ENCODE measurements at regions not wholly inside any gene's neighbourhood (a gene's known extent, or its start where the extent isn't known, plus 50 kb on each side); places are given as distances from the start of the nearest gene placed in this dataset.

DNA sequence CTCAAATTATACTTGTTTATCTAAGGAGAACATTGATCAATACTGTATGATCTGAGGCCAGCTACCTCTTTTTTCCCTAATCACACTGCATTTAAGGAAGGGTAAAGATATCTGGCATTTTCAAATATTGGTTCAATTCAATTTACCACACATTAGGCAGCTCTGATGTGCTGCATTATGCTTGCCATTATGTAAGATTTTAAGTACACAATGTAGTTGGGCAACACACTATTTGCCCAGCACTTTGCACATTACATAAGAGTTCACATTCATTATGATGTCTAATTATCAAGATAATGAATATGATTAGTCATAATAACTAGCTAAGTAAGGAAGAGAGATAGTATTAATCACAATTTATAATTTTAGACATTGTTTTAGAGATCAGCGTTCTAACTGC lies 196.3 kb downstream of the BCHE start:
- DNase-seq (ENCODE audit: low read depth) = no peak
- TF ChIP-seq, protein P1, sequence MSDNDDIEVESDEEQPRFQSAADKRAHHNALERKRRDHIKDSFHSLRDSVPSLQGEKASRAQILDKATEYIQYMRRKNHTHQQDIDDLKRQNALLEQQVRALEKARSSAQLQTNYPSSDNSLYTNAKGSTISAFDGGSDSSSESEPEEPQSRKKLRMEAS (IDR thresholded peaks at IDR 0.05; ENCODE audit: low read depth, low read length) = no peak
- TF ChIP-seq, protein P2, sequence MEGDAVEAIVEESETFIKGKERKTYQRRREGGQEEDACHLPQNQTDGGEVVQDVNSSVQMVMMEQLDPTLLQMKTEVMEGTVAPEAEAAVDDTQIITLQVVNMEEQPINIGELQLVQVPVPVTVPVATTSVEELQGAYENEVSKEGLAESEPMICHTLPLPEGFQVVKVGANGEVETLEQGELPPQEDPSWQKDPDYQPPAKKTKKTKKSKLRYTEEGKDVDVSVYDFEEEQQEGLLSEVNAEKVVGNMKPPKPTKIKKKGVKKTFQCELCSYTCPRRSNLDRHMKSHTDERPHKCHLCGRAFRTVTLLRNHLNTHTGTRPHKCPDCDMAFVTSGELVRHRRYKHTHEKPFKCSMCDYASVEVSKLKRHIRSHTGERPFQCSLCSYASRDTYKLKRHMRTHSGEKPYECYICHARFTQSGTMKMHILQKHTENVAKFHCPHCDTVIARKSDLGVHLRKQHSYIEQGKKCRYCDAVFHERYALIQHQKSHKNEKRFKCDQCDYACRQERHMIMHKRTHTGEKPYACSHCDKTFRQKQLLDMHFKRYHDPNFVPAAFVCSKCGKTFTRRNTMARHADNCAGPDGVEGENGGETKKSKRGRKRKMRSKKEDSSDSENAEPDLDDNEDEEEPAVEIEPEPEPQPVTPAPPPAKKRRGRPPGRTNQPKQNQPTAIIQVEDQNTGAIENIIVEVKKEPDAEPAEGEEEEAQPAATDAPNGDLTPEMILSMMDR (IDR thresholded peaks at IDR 0.05; ENCODE audit: low read depth, low read length) = no peak
- TF ChIP-seq POLR2A (IDR thresholded peaks at IDR 0.05; ENCODE audit: extremely low read depth, insufficient read length) = no peak
- no peak overlapping the region for H3K4me3 ChIP-seq (ENCODE audit: low read depth, low read length)

DNA sequence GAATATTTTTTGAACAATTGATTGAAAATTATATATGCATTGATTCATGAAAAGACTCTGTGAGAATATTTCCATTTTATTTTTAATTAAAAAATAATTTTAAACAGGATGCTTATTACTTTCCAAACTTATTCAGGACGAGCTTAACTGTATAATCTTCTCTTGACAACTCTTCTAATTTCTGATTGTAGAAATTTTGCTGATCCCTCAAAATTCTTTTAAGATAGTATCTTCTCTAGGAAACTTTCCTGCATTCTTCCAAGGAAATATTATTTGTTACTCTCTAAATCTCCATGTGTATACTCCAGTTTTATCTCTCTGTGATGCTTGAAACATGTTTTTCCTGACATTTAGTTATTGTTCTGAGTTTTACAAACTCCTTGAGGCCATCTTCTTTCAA lies 197.2 kb downstream of the BCHE start:
- no peak for DNase-seq (ENCODE audit: low read depth)
- no peak for TF ChIP-seq POLR2A (IDR thresholded peaks at IDR 0.05; ENCODE audit: extremely low read depth, insufficient read length)
- TF ChIP-seq MYC (IDR thresholded peaks at IDR 0.05; ENCODE audit: low read depth, low read length) = no peak
- TF ChIP-seq, protein P1 (IDR thresholded peaks at IDR 0.05; ENCODE audit: low read depth, low read length) = no peak
- TF ChIP-seq, protein P2 (IDR thresholded peaks at IDR 0.05; ENCODE audit: low read depth, low read length) = no peak
- no peak overlapping the region for H3K4me3 ChIP-seq (ENCODE audit: low read depth, low read length)

DNA sequence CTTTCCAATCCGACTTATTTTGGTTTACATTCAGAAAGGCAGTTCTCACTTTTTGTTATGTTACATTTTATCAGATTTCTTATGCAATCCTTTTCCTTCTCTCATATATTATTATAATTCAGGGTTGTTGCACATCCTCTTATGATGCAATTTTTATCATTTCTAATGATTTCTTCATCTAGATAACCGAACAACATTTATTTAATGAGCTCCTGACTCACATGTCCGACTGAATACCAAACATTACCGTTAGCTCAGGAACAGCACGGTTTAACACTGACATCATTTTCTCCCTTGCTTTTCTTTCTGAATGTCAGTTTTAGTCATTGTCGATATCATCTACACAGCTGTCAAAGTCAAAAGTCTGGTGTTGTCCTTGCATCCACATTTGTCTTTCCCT lies 199.2 kb downstream of the BCHE start:
- DNase-seq (ENCODE audit: low read depth) = no peak
- TF ChIP-seq, protein P1 (IDR thresholded peaks at IDR 0.05; ENCODE audit: low read depth, low read length) = no peak
- TF ChIP-seq POLR2A (IDR thresholded peaks at IDR 0.05; ENCODE audit: extremely low read depth, insufficient read length) (no peak), MYC (IDR thresholded peaks at IDR 0.05; ENCODE audit: low read depth, low read length) (no peak)
- TF ChIP-seq, protein P2 (IDR thresholded peaks at IDR 0.05; ENCODE audit: low read depth, low read length) = no peak
- H3K4me3 ChIP-seq (ENCODE audit: low read depth, low read length) = no peak overlapping the region

DNA sequence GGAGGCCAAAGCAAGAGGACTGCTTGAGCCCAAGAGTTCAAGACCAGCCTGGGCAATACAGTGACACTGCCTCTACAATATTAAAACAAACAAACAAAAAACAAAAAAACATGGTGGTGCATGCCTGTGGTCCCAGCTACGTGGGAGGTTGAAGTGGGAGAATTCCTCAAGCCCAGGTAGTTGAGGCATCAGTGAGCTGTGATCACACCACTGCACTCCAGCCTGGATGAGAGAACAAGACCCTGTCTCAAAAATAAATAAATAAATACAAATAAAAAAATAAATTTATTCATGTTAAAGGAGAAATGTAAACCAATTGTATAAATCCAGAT lies 200.6 kb downstream of the BCHE start:
- TF ChIP-seq MYC (IDR thresholded peaks at IDR 0.05; ENCODE audit: low read depth, low read length) (no peak), POLR2A (IDR thresholded peaks at IDR 0.05; ENCODE audit: extremely low read depth, insufficient read length) (no peak)
- TF ChIP-seq, protein P2 (IDR thresholded peaks at IDR 0.05; ENCODE audit: low read depth, low read length) = no peak
- TF ChIP-seq, protein P1 (IDR thresholded peaks at IDR 0.05; ENCODE audit: low read depth, low read length) = no peak
- DNase-seq (ENCODE audit: low read depth) = no peak
- H3K4me3 ChIP-seq (ENCODE audit: low read depth, low read length) = no peak overlapping the region

DNA sequence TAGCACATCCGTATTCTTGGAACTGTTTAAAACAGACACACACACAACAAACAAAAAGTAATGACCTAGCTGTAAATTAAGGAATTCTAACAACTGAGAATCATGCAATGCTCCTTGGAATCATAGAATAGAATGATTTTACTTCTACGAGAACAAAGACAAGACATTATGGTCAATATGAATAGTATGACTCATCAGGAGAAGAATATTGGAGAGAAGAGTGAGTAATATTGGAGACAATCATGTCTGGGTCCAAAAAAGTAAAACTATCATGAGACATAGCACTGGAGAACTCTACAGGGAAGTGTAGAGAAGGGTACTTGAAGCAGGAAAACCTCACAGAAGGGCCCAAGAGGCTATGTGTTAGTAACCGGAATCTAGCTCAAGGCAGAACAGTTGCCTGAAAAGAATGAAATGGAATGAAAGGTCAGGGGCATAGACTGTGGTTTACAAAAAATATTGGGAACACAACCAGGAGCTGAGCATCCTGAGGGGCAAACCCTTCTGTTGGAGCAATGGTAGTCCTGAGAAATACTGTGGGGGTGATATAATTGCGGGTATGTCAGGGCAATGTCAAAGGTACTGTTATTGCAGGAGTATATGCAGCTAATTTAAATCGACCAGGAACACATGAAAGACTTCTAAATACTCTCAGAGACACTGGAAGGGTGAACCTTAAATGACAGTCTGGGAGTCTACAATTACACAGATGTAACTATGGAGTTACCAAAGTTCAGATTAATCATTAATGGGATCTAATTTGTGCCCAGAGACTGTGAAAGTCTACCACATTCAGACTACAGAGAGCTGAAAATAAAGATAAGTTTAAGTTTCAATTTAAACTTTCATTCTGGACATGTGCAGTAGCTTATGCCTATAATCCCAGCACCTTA lies 201.2 kb downstream of the BCHE start:
- TF ChIP-seq POLR2A (IDR thresholded peaks at IDR 0.05; ENCODE audit: extremely low read depth, insufficient read length) = no peak
- TF ChIP-seq, protein P2 (IDR thresholded peaks at IDR 0.05; ENCODE audit: low read depth, low read length) = no peak
- TF ChIP-seq, protein P1 (IDR thresholded peaks at IDR 0.05; ENCODE audit: low read depth, low read length) = no peak
- TF ChIP-seq MYC (IDR thresholded peaks at IDR 0.05; ENCODE audit: low read depth, low read length) = no peak
- H3K4me3 ChIP-seq (ENCODE audit: low read depth, low read length) = no peak overlapping the region
- DNase-seq (ENCODE audit: low read depth) = no peak
